ENCODE measurements at regions not wholly inside any gene's neighbourhood (a gene's known extent, or its start where the extent isn't known, plus 50 kb on each side); places are given as distances from the start of the nearest gene placed in this dataset.

DNA sequence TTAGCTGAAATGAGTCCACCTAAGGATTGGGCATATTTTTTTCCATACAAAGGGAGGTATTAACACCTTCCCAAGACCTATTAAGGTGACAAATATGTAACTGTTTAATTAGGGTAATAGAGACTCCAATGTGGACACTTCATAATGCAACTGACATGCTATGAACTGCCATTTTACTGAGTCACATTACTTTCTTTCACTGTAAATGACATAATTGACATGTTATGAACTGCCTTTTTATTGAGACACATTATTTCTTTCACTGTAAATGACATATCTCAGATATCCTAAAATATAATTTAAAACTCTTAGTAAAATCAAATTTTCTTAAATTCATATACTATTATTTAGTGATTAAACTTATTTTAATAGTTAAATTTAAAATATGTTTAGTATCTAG is 528.8 kb upstream of the PCDH15 start:
- no peaks in the 10 kb centered on the region for H3K9me3 ChIP-seq (ENCODE audit: control insufficient read depth, insufficient read depth, low read length)
- H3K4me3 ChIP-seq (ENCODE audit: low read depth, low read length) = no peak overlapping the region
- ChIA-PET POLR2A (no interaction called here), CTCF (no interaction called here)
- no peak overlapping the region for H3K27ac ChIP-seq (ENCODE audit: low read depth, low read length)
- DNase-seq (ENCODE audit: low read depth, low spot score) = no peak
- TF ChIP-seq, protein P1, sequence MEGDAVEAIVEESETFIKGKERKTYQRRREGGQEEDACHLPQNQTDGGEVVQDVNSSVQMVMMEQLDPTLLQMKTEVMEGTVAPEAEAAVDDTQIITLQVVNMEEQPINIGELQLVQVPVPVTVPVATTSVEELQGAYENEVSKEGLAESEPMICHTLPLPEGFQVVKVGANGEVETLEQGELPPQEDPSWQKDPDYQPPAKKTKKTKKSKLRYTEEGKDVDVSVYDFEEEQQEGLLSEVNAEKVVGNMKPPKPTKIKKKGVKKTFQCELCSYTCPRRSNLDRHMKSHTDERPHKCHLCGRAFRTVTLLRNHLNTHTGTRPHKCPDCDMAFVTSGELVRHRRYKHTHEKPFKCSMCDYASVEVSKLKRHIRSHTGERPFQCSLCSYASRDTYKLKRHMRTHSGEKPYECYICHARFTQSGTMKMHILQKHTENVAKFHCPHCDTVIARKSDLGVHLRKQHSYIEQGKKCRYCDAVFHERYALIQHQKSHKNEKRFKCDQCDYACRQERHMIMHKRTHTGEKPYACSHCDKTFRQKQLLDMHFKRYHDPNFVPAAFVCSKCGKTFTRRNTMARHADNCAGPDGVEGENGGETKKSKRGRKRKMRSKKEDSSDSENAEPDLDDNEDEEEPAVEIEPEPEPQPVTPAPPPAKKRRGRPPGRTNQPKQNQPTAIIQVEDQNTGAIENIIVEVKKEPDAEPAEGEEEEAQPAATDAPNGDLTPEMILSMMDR (IDR thresholded peaks at IDR 0.05; ENCODE audit: low read depth, low read length) = no peak
- H3K27me3 ChIP-seq (ENCODE audit: control insufficient read depth, insufficient read depth, low read length) = no peaks in the 10 kb centered on the region

DNA sequence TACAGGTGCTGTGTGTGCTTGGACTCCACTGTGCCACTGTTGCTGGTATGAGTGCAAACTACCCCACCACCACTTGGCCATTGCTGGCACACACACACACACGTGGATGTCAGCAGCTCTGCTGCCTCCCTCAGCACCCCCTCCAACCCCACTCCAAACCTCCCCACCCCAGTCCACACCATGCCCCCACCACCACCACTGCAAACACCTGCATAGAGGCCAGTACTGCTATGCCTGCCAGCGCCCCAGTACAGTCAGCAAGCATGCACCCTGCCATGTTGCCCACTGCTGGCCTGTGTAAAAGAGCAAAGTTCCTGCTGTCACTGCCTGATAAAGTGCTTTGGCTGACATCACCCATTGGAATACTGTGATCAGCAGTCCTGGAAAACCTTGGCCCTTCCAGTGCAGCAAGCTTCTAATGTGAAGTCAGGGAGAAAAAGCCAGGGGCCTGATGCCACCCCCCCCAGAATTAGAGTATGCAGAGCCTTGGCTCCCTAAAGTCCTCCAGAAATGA is 519.2 kb upstream of the PCDH15 start:
- CTCF ChIA-PET = no interaction called here

DNA sequence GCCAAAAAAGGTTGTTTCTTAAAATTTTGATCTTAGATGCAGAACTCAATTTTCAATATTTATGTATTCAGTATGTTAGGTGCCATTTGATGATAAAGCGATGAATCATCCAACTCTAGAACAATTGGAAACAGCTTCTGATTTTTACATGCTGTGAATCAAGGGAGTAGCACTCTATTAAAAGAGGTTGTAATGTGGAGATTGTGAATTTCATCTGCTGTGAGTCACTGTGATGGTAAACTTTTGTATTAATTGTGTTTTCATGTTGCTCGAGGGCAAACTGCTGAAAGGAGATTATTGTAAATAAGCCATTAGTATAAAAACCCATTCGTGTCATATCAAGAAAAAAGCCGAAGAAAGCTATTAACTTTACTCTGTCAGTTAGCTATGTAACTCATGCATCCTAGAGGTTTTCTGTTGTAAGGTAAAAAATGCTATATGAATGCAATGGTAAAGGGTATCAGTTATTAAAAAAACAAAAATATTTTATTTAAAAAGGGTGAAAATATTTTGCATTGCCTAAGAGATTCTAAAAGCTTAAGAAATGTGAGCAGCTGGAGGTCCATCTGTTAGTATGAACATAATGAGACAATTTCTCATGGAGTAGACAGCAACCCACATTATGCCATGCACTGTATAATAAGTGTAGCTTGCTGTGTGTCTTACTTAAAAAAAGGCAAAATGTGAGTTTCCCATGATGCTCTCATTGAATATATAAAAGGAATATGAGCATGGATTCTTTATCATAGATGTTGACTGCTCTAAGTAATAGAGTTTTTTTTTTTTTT is 511.0 kb upstream of the PCDH15 start:
- DNase-seq (ENCODE audit: low read depth, low spot score) = no peak
- TF ChIP-seq, protein P1 (IDR thresholded peaks at IDR 0.05; ENCODE audit: low read depth, low read length) = no peak
- H3K27ac ChIP-seq (ENCODE audit: low read depth, low read length) = no peak overlapping the region
- CTCF ChIA-PET = no interaction called here
- H3K27me3 ChIP-seq (ENCODE audit: control insufficient read depth, insufficient read depth, low read length) = no peaks in the 10 kb centered on the region
- H3K9me3 ChIP-seq (ENCODE audit: control insufficient read depth, insufficient read depth, low read length) = no peaks in the 10 kb centered on the region
- POLR2A ChIA-PET = no interaction called here
- H3K4me3 ChIP-seq (ENCODE audit: low read depth, low read length) = no peak overlapping the region

More for the DNA sequence above, 519.2 kb upstream of the PCDH15 start:
- TF ChIP-seq, protein P1 (IDR thresholded peaks at IDR 0.05; ENCODE audit: low read depth, low read length) = no peak
- no peaks in the 10 kb centered on the region for H3K27me3 ChIP-seq (ENCODE audit: control insufficient read depth, insufficient read depth, low read length)
- no peak overlapping the region for H3K27ac ChIP-seq (ENCODE audit: low read depth, low read length)
- no peaks in the 10 kb centered on the region for H3K9me3 ChIP-seq (ENCODE audit: control insufficient read depth, insufficient read depth, low read length)
- POLR2A ChIA-PET = no interaction called here
- no peak for DNase-seq (ENCODE audit: low read depth, low spot score)
- H3K4me3 ChIP-seq (ENCODE audit: low read depth, low read length) = no peak overlapping the region

DNA sequence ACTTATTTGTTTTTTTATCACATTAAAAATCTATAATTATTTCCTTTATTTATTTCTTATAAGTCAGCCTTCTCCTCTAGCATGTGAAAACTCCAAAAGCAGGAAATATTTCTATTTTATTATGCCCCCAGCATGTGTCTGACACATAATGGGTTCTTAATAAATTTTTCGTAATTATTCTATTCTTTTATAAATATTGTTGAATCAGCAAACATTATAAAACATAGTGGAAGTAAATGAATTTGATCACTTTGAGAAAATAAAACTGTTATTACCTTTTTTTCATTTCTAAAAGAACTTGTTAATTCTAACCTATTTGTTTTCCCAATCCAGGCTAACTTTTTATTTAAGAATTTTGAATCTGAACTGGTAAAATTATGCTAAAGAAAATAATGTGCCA is 509.1 kb upstream of the PCDH15 start:
- ChIA-PET POLR2A (no interaction called here), CTCF (no interaction called here)
- Histone ChIP-seq H3K27ac (ENCODE audit: low read depth, low read length) (no peak overlapping the region), H3K27me3 (ENCODE audit: control insufficient read depth, insufficient read depth, low read length) (no peaks in the 10 kb centered on the region), H3K4me3 (ENCODE audit: low read depth, low read length) (no peak overlapping the region), H3K9me3 (ENCODE audit: control insufficient read depth, insufficient read depth, low read length) (no peaks in the 10 kb centered on the region)
- no peak for DNase-seq (ENCODE audit: low read depth, low spot score)
- TF ChIP-seq, protein P1 (IDR thresholded peaks at IDR 0.05; ENCODE audit: low read depth, low read length) = no peak

DNA sequence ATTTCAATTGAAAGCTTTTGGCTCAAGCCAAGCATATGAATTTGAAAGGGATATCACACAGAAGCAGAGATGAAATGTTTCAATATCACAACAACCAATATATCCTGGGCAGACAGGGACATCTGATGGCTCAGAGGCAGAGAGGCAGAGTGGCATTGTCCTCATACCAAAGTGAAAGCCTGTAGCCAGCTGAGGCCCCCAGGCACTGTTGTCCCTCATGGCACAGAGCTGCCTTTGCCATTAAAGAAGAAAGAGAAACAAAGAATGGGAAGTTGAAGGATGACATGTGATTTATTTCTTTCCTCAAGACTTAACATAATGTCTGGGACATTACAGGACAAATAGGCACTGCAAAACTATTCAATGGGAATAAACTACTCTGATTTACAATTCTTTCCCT is 504.3 kb upstream of the PCDH15 start:
- no peak overlapping the region for H3K4me3 ChIP-seq (ENCODE audit: low read depth, low read length)
- ChIA-PET POLR2A (no interaction called here), CTCF (no interaction called here)
- H3K9me3 ChIP-seq (ENCODE audit: control insufficient read depth, insufficient read depth, low read length) = no peaks in the 10 kb centered on the region
- H3K27me3 ChIP-seq (ENCODE audit: control insufficient read depth, insufficient read depth, low read length) = no peaks in the 10 kb centered on the region
- TF ChIP-seq, protein P1 (IDR thresholded peaks at IDR 0.05; ENCODE audit: low read depth, low read length) = no peak
- no peak overlapping the region for H3K27ac ChIP-seq (ENCODE audit: low read depth, low read length)
- no peak for DNase-seq (ENCODE audit: low read depth, low spot score)
